ENCODE measurements at regions not wholly inside any gene's neighbourhood (a gene's known extent, or its start where the extent isn't known, plus 50 kb on each side); places are given as distances from the start of the nearest gene placed in this dataset.

GRCh38 chr13:106275446-106276032 lies 259.9 kb downstream of the EFNB2 start:
- DNase-seq = no peak
- Histone ChIP-seq H3K9me3 (no peaks in the 10 kb centered on the region), H3K27ac (no peak overlapping the region), H3K36me3 (no peaks in the 10 kb centered on the region), H3K4me1 (no peaks in the 10 kb centered on the region), H3K27me3 (no peaks in the 10 kb centered on the region), H3K4me3 (no peak overlapping the region)
- TF ChIP-seq CTCF (IDR thresholded peaks at IDR 0.05) = no peak
- intact Hi-C loops (cut with DNase I; ENCODE audit: low total_unique reads) = no loop called here

GRCh38 chr13:106274551-106275203 lies 260.8 kb downstream of the EFNB2 start:
- intact Hi-C loops (cut with DNase I; ENCODE audit: low total_unique reads) = no loop called here
- Histone ChIP-seq H3K9me3 (no peaks in the 10 kb centered on the region), H3K4me3 (no peak overlapping the region), H3K4me1 (no peaks in the 10 kb centered on the region), H3K36me3 (no peaks in the 10 kb centered on the region), H3K27me3 (no peaks in the 10 kb centered on the region), H3K27ac (no peak overlapping the region)
- no peak for TF ChIP-seq CTCF (IDR thresholded peaks at IDR 0.05)
- DNase-seq = no peak

GRCh38 chr13:106263801-106264200 lies 271.7 kb downstream of the EFNB2 start:
- no peaks in the 10 kb centered on the region for H3K4me1 ChIP-seq
- no peak for TF ChIP-seq CTCF (IDR thresholded peaks at IDR 0.05)
- intact Hi-C loops (cut with DNase I; ENCODE audit: low total_unique reads) = no loop called here
- H3K9me3 ChIP-seq = peaks cover 0 to 12% (median 7%) of the 10 kb centered on the region in 3 donors
- no peaks in the 10 kb centered on the region for H3K27me3 ChIP-seq
- no peak overlapping the region for H3K27ac ChIP-seq
- no peaks in the 10 kb centered on the region for H3K36me3 ChIP-seq
- no peak overlapping the region for H3K4me3 ChIP-seq
- DNase-seq = no peak

GRCh38 chr13:106262886-106263285 lies 272.6 kb downstream of the EFNB2 start:
- no peak for DNase-seq
- no peaks in the 10 kb centered on the region for H3K27me3 ChIP-seq
- H3K27ac ChIP-seq = no peak overlapping the region
- no peak for TF ChIP-seq CTCF (IDR thresholded peaks at IDR 0.05)
- H3K4me1 ChIP-seq = no peaks in the 10 kb centered on the region
- H3K4me3 ChIP-seq = no peak overlapping the region
- peaks cover 0 to 14% (median 7%) of the 10 kb centered on the region in 3 donors for H3K9me3 ChIP-seq
- intact Hi-C loops (cut with DNase I; ENCODE audit: low total_unique reads) = no loop called here
- no peaks in the 10 kb centered on the region for H3K36me3 ChIP-seq

GRCh38 chr13:106261450-106261849 lies 274.0 kb downstream of the EFNB2 start:
- no peak for DNase-seq
- Histone ChIP-seq H3K4me1 (no peaks in the 10 kb centered on the region), H3K36me3 (no peaks in the 10 kb centered on the region), H3K9me3 (peaks cover 0 to 14% (median 7%) of the 10 kb centered on the region in 3 donors), H3K27ac (no peak overlapping the region), H3K27me3 (no peaks in the 10 kb centered on the region), H3K4me3 (no peak overlapping the region)
- TF ChIP-seq CTCF (IDR thresholded peaks at IDR 0.05) = no peak
- intact Hi-C loops (cut with DNase I; ENCODE audit: low total_unique reads) = no loop called here
